ENCODE measurements at regions not wholly inside any gene's neighbourhood (a gene's known extent, or its start where the extent isn't known, plus 50 kb on each side); places are given as distances from the start of the nearest gene placed in this dataset.

- DNase-seq (no peak), ATAC-seq (no peak)
- intact Hi-C loops (cut with DNase I, micrococcal nuclease), result no loop called here
Measured at GRCh38 chr2:236705295-236706105, 135.9 kb downstream of the ACKR3 start.

- intact Hi-C loops (cut with DNase I, micrococcal nuclease), result no loop called here
Measured at GRCh38 chr2:236706288-236706687, 136.7 kb downstream of the ACKR3 start.

GRCh38 chr2:236706803-236707202 lies 137.2 kb downstream of the ACKR3 start:
- intact Hi-C loops (cut with DNase I, micrococcal nuclease), result no loop called here
- DNase-seq (no peak), ATAC-seq (no peak)

More at GRCh38 chr2:236706288-236706687, 136.7 kb downstream of the ACKR3 start:
- DNase-seq (no peak), ATAC-seq (no peak)

GRCh38 chr2:236711440-236711839 lies 141.8 kb downstream of the ACKR3 start:
- intact Hi-C loops (cut with DNase I, micrococcal nuclease), result no loop called here
- ATAC-seq, result no peak
- DNase-seq, result no peak

- ATAC-seq, result no peak
- intact Hi-C loops (cut with DNase I, micrococcal nuclease), result no loop called here
- no peak for DNase-seq
Measured at GRCh38 chr2:236712304-236712703, 142.7 kb downstream of the ACKR3 start.

- intact Hi-C loops (cut with DNase I, micrococcal nuclease), result no loop called here
- DNase-seq, result no peak
- ATAC-seq, result no peak
Measured at GRCh38 chr2:236712961-236713673, 143.5 kb downstream of the ACKR3 start.

GRCh38 chr2:236714080-236714479 lies 144.5 kb downstream of the ACKR3 start:
- DNase-seq, result no peak
- no peak for ATAC-seq
- intact Hi-C loops (cut with DNase I, micrococcal nuclease), result no loop called here

- intact Hi-C loops (cut with DNase I, micrococcal nuclease), result no loop called here
- ATAC-seq, result no peak
- peak in 1 of 2 donors; percentile 7 for DNase-seq
Measured at GRCh38 chr2:236715077-236715476, 145.5 kb downstream of the ACKR3 start.

GRCh38 chr2:236715491-236715961 lies 145.9 kb downstream of the ACKR3 start:
- peak in 1 of 2 donors; percentile 11 for DNase-seq
- ATAC-seq, result no peak
- intact Hi-C loops (cut with DNase I, micrococcal nuclease), result no loop called here

- no peak for ATAC-seq
- intact Hi-C loops (cut with DNase I, micrococcal nuclease), result no loop called here
- DNase-seq, result no peak
Measured at GRCh38 chr2:236717120-236717519, 147.5 kb downstream of the ACKR3 start.

- intact Hi-C loops (cut with DNase I, micrococcal nuclease), result no loop called here
- ATAC-seq (no peak), DNase-seq (no peak)
Measured at GRCh38 chr2:236717729-236718128, 148.1 kb downstream of the ACKR3 start.

- no peak for ATAC-seq
- DNase-seq, result no peak
- intact Hi-C loops (cut with DNase I, micrococcal nuclease), result no loop called here
Measured at GRCh38 chr2:236718207-236718992, 148.8 kb downstream of the ACKR3 start.

- no peak for ATAC-seq
- no peak for DNase-seq
- intact Hi-C loops (cut with DNase I, micrococcal nuclease), result no loop called here
Measured at GRCh38 chr2:236719192-236719635, 149.6 kb downstream of the ACKR3 start.

GRCh38 chr2:236720974-236721540 lies 151.4 kb downstream of the ACKR3 start:
- no peak for DNase-seq
- ATAC-seq, result no peak
- intact Hi-C loops (cut with DNase I, micrococcal nuclease), result no loop called here

- DNase-seq (no peak), ATAC-seq (no peak)
- intact Hi-C loops (cut with DNase I, micrococcal nuclease), result no loop called here
Measured at GRCh38 chr2:236724200-236724599, 154.6 kb downstream of the ACKR3 start.

- intact Hi-C loops (cut with DNase I, micrococcal nuclease), result no loop called here
- ATAC-seq (no peak), DNase-seq (no peak)
Measured at GRCh38 chr2:236726701-236727450, 157.3 kb downstream of the ACKR3 start.

- intact Hi-C loops (cut with DNase I, micrococcal nuclease), result no loop called here
- ATAC-seq (no peak), DNase-seq (no peak)
Measured at GRCh38 chr2:236728916-236729670, 159.5 kb downstream of the ACKR3 start.

GRCh38 chr2:236730393-236730792 lies 160.8 kb downstream of the ACKR3 start:
- intact Hi-C loops (cut with DNase I, micrococcal nuclease), result no loop called here
- no peak for ATAC-seq
- no peak for DNase-seq
